ENCODE measurements at regions not wholly inside any gene's neighbourhood (a gene's known extent, or its start where the extent isn't known, plus 50 kb on each side); places are given as distances from the start of the nearest gene placed in this dataset.
"Not testable (repeated sequence)": the region's sequence is repeated elsewhere in the genome, so short reads cannot be mapped to it uniquely, and the experiment has no call there.

- Histone ChIP-seq H3K27ac (ENCODE audit: low read length) (no peak overlapping the region), H3K4me3 (ENCODE audit: low read length) (no peak overlapping the region), H3K27me3 (ENCODE audit: control insufficient read depth, insufficient read depth) (no peaks in the 10 kb centered on the region), H3K9me3 (ENCODE audit: control insufficient read depth, low read length) (no peaks in the 10 kb centered on the region), H3K4me1 (ENCODE audit: control insufficient read depth, insufficient read depth, low read length) (no peaks in the 10 kb centered on the region)
- intact Hi-C loops (cut with DNase I): loop anchor here in 1 of 4 donors (5.0 kb wide), 1 partner anchor 348 kb away; no protein-coding TSS in a partner anchor
- WGBS: 76% methylated on average over 3 of the region's 3 CpGs
- DNase-seq (no peak), ATAC-seq (no peak)
These were observed 109.4 kb upstream of the HCRTR2 start for GRCh38 chr6:55064711-55065420.

- 17% methylated on average over 3 of the region's 3 CpGs for WGBS
- ATAC-seq (no peak), DNase-seq (no peak)
- Histone ChIP-seq H3K27ac (ENCODE audit: low read length) (no peak overlapping the region), H3K9me3 (ENCODE audit: control insufficient read depth, low read length) (no peaks in the 10 kb centered on the region), H3K4me3 (ENCODE audit: low read length) (no peak overlapping the region), H3K4me1 (ENCODE audit: control insufficient read depth, insufficient read depth, low read length) (no peaks in the 10 kb centered on the region), H3K27me3 (ENCODE audit: control insufficient read depth, insufficient read depth) (no peaks in the 10 kb centered on the region)
- intact Hi-C loops (cut with DNase I): loop anchor here in 1 of 4 donors (5.0 kb wide), 1 partner anchor 352 kb away; no protein-coding TSS in a partner anchor
These were observed 105.1 kb upstream of the HCRTR2 start for GRCh38 chr6:55069132-55069781.

GRCh38 chr6:55082021-55082420, 92.3 kb upstream of the HCRTR2 start:
- H3K4me1 ChIP-seq (ENCODE audit: control insufficient read depth, insufficient read depth, low read length): no peaks in the 10 kb centered on the region
- ATAC-seq (no peak), DNase-seq (no peak)
- no peaks in the 10 kb centered on the region for H3K9me3 ChIP-seq (ENCODE audit: control insufficient read depth, low read length)
- H3K27me3 ChIP-seq (ENCODE audit: control insufficient read depth, insufficient read depth): no peaks in the 10 kb centered on the region
- no peak overlapping the region for H3K27ac ChIP-seq (ENCODE audit: low read length)
- 87% methylated on average over 3 of the region's 3 CpGs for WGBS
- intact Hi-C loops (cut with DNase I): no loop called here
- no peak overlapping the region for H3K4me3 ChIP-seq (ENCODE audit: low read length)

- not testable (repeated sequence) for H3K9me3 ChIP-seq (ENCODE audit: control insufficient read depth, low read length)
These were observed 86.3 kb upstream of the HCRTR2 start for GRCh38 chr6:55088011-55088410.

GRCh38 chr6:55088902-55089301, 85.4 kb upstream of the HCRTR2 start:
- ATAC-seq (no peak), DNase-seq (no peak)
- intact Hi-C loops (cut with DNase I): no loop called here
- Histone ChIP-seq H3K4me3 (ENCODE audit: low read length) (no peak overlapping the region), H3K9me3 (ENCODE audit: control insufficient read depth, low read length) (no peaks in the 10 kb centered on the region), H3K4me1 (ENCODE audit: control insufficient read depth, insufficient read depth, low read length) (no peaks in the 10 kb centered on the region), H3K27ac (ENCODE audit: low read length) (no peak overlapping the region), H3K27me3 (ENCODE audit: control insufficient read depth, insufficient read depth) (no peaks in the 10 kb centered on the region)

More at GRCh38 chr6:55088011-55088410, 86.3 kb upstream of the HCRTR2 start:
- H3K4me1 ChIP-seq (ENCODE audit: control insufficient read depth, insufficient read depth, low read length); intact Hi-C loops (cut with DNase I); ATAC-seq; H3K27me3 ChIP-seq (ENCODE audit: control insufficient read depth, insufficient read depth); DNase-seq; H3K4me3 ChIP-seq (ENCODE audit: low read length); H3K27ac ChIP-seq (ENCODE audit: low read length): not testable (repeated sequence)
- 71% methylated on average over 6 of the region's 6 CpGs for WGBS

DNA sequence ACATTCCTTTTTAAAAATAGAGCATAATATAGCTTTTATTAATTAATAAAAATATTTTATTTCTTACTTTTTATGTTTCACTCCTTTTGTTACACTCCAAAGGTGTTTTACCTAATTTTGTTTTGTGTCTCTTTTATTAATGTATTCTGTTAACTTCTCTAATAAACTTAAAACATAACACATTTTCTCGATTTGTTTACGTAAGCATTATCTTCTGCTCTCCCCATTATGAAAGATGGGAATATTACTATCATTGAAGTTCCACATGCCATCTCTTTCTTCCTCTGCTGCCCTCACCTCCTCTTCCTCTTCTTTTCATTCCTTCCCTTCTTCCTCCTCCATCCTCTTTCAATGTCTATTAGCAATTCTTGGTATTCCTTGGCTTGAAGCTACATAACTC, 85.0 kb upstream of the HCRTR2 start:
- WGBS: 91% methylated on average over 2 of the region's 2 CpGs
- Histone ChIP-seq H3K4me1 (ENCODE audit: control insufficient read depth, insufficient read depth, low read length) (no peaks in the 10 kb centered on the region), H3K27ac (ENCODE audit: low read length) (no peak overlapping the region), H3K9me3 (ENCODE audit: control insufficient read depth, low read length) (no peaks in the 10 kb centered on the region), H3K27me3 (ENCODE audit: control insufficient read depth, insufficient read depth) (no peaks in the 10 kb centered on the region), H3K4me3 (ENCODE audit: low read length) (no peak overlapping the region)
- intact Hi-C loops (cut with DNase I): no loop called here
- ATAC-seq (no peak), DNase-seq (no peak)

DNA sequence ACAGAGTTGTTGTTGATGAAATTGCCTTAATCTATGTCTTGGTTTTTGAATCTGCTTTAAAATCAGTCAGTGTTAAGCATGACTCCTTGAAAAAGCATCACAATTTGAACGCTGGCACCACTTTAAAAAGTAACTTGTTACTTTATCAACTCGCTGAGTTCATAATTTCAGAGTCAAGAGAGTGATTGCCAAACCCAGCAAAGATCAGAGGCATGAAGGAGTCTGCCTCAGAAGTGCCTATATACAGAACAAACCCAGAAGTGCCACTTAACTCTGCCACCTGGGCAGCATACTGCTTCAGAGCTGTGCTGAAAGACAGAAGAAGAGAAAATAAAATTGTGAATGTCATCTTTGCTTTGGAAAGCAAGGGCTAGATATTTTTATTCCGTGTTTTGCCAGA, 73.6 kb upstream of the HCRTR2 start:
- no peaks in the 10 kb centered on the region for H3K27me3 ChIP-seq (ENCODE audit: control insufficient read depth, insufficient read depth)
- DNase-seq (no peak), ATAC-seq (no peak)
- H3K9me3 ChIP-seq (ENCODE audit: control insufficient read depth, low read length): no peaks in the 10 kb centered on the region
- WGBS: 39% methylated on average over 3 of the region's 3 CpGs
- no peak overlapping the region for H3K4me3 ChIP-seq (ENCODE audit: low read length)
- intact Hi-C loops (cut with DNase I): no loop called here
- H3K4me1 ChIP-seq (ENCODE audit: control insufficient read depth, insufficient read depth, low read length): no peaks in the 10 kb centered on the region
- no peak overlapping the region for H3K27ac ChIP-seq (ENCODE audit: low read length)

DNA sequence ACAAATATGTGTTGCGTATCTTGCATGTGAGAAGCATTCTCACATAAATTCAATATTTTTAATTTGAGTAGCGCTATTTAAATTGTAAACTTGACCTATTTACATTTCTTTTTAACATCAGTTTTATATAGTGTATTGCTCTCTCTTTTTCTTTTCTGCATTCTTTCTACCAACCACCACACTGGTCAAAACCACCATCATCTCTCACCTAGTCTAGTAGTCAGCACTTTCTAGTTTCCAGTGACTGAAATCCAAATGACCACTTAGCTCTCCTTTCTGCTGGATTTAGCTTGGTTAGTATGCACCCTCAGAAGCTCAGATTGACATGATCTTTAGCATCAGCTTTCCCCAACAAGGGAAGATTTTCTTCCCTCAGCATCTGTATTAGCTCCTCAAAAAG, 73.2 kb upstream of the HCRTR2 start:
- no peak overlapping the region for H3K4me3 ChIP-seq (ENCODE audit: low read length)
- no peaks in the 10 kb centered on the region for H3K4me1 ChIP-seq (ENCODE audit: control insufficient read depth, insufficient read depth, low read length)
- ATAC-seq (no peak), DNase-seq (no peak)
- intact Hi-C loops (cut with DNase I): no loop called here
- no peak overlapping the region for H3K27ac ChIP-seq (ENCODE audit: low read length)
- no peaks in the 10 kb centered on the region for H3K27me3 ChIP-seq (ENCODE audit: control insufficient read depth, insufficient read depth)
- no peaks in the 10 kb centered on the region for H3K9me3 ChIP-seq (ENCODE audit: control insufficient read depth, low read length)
- 87% methylated on average over 2 of the region's 2 CpGs for WGBS

DNA sequence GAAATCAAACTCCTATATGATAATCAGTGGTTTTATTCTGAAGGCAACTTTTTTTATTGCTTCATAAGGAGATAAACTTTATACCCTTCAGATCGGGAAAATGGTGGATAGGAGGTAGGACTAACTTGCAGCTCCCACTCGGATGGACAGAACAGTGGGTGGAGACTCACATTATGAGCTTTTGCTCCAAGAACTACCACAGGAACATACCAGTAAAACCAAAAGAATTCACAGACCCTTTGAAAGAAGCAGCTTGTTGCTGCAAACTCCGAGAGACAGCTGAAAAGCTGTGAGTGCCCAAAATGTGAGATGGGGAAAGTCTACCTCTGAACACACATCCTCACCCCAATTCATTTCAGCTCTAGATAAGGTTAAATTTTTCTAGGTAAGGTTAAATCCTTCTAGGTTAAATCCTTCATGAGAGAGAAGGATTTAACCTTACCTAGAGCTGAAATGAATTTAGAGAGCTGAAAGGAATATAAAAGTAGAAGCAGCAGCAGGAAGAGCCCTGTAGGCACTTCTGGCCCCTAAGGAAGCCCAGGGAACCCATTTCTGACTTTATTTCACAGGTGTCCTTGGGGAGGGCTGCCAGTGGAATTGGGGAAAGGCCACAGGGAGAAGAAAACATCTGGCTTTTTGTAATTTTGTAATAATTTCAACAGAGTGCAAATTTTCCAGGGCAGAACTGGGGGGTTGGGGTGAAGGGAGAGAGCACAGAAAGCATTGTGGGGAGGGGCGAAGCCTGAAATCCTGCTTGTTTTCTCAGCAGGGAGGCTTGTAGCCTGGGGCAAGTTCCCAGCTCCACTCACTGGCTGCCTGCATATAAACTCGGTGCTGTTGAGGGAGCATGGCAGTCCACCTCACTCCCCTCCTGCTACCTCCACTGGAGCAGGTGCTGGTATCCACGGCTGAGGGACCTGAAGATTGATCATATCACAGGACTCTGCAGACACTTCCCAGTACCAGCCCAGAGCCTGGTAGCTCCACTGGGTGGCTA, 65.9 kb upstream of the HCRTR2 start:
- Histone ChIP-seq H3K9me3 (ENCODE audit: control insufficient read depth, low read length) (no peaks in the 10 kb centered on the region), H3K27me3 (ENCODE audit: control insufficient read depth, insufficient read depth) (no peaks in the 10 kb centered on the region), H3K4me1 (ENCODE audit: control insufficient read depth, insufficient read depth, low read length) (no peaks in the 10 kb centered on the region), H3K27ac (ENCODE audit: low read length) (no peak overlapping the region), H3K4me3 (ENCODE audit: low read length) (no peak overlapping the region)
- DNase-seq (peak in 1 of 3 donors; percentile 19), ATAC-seq (no peak)
- intact Hi-C loops (cut with DNase I): no loop called here
- WGBS: 49% methylated on average over 6 of the region's 6 CpGs

DNA sequence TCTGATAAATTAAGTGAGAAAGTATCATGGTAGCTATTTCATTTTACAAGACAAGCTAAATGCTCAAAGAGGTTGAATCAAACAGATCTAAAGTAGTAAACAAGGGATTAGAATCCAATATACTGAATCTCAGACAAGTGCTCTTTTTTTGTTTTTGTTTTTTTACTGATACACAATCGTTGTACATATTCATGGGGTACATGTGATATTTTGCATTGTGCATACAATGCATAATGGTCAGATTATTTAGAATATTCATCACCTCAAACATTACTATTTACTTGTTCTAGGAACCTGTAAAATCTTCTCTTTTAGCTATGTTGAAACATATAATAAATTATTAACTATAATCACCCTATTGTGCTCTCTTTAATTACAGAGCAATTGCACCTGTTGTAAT, 57.0 kb upstream of the HCRTR2 start:
- ATAC-seq: no peak
- H3K4me1 ChIP-seq (ENCODE audit: control insufficient read depth, insufficient read depth, low read length): no peaks in the 10 kb centered on the region
- WGBS: 67% methylated on average over 1 of the region's 1 CpG

GRCh38 chr6:55124241-55124640, 50.1 kb upstream of the HCRTR2 start:
- WGBS: 69% methylated on average over 2 of the region's 2 CpGs
- H3K4me1 ChIP-seq (ENCODE audit: control insufficient read depth, insufficient read depth, low read length); DNase-seq; H3K4me3 ChIP-seq (ENCODE audit: low read length); intact Hi-C loops (cut with DNase I); ATAC-seq; H3K9me3 ChIP-seq (ENCODE audit: control insufficient read depth, low read length); H3K27me3 ChIP-seq (ENCODE audit: control insufficient read depth, insufficient read depth); H3K27ac ChIP-seq (ENCODE audit: low read length): not testable (repeated sequence)

More for the DNA sequence above, 57.0 kb upstream of the HCRTR2 start:
- intact Hi-C loops (cut with DNase I): no loop called here
- no peak for DNase-seq
- H3K27ac ChIP-seq (ENCODE audit: low read length): no peak overlapping the region
- no peaks in the 10 kb centered on the region for H3K9me3 ChIP-seq (ENCODE audit: control insufficient read depth, low read length)
- H3K27me3 ChIP-seq (ENCODE audit: control insufficient read depth, insufficient read depth): no peaks in the 10 kb centered on the region
- H3K4me3 ChIP-seq (ENCODE audit: low read length): no peak overlapping the region
